Spinal cord (tissue), 9 donors: ENCODE measurements at regions not wholly inside any gene's neighbourhood (a gene's known extent, or its start where the extent isn't known, plus 50 kb on each side); places are given as distances from the start of the nearest gene placed in this dataset.
A peak's percentile ranks its signal among the peaks of the same experiment; 100 is the strongest.

Source experiments
- DNase-seq, 6 donors: peaks; one replicate each; pipeline versions ENCODE4 v3.0.0 to v3.0.0-alpha.2; 2013 to 2015; ENCODE audit warnings: low spot score in 6 of 6, low read depth in 4 of 6
- H3K27ac ChIP-seq: one replicate; pipeline ENCODE4 v1.5.1; 2013; ENCODE audit warnings: low read depth, low read length, control low read depth
- H3K27me3 ChIP-seq: one replicate; pipeline ENCODE4 v1.6.1; 2013; ENCODE audit warnings: low read length; ENCODE audit not compliant: control insufficient read depth, insufficient read depth
- H3K36me3 ChIP-seq: one replicate; pipeline ENCODE4 v1.6.1; 2013; ENCODE audit warnings: low read length; ENCODE audit not compliant: control insufficient read depth, insufficient read depth
- H3K4me1 ChIP-seq: one replicate; pipeline ENCODE4 v1.6.1; 2013; ENCODE audit warnings: low read length; ENCODE audit not compliant: control insufficient read depth, insufficient read depth
- H3K4me3 ChIP-seq: one replicate; pipeline ENCODE4 v1.5.1; 2013; ENCODE audit warnings: low read depth, low read length, control low read depth
- H3K9me3 ChIP-seq: one replicate; pipeline ENCODE4 v1.6.1; 2013; ENCODE audit warnings: low read length; ENCODE audit not compliant: control insufficient read depth, insufficient read depth
- WGBS: methylation state at CpG from one replicate; pipeline ENCODE4 v1.1.5; 2013; ENCODE audit warnings: missing lambda C conversion rate; ENCODE audit not compliant: insufficient coverage; 5-methylcytosine and 5-hydroxymethylcytosine counted together
- donor health status: healthy.

DNA sequence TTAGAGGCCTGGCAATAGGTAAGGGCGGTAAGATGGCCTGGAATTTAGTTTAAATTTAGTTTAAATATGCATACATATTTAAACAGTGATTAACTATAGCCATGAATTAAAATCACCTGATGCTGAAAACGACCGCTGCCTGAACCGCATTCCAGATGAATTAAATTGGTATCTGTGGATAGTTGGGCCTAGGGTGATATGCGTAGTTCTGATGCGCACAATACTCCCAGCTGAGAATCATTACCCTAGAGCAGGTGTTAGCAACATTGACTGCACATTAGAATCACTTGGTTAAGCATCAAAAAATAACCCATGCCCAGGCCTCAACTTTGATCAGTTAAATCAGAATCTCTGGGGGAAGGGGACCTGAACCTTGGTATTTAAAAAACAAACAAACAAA, 432.4 kb downstream of the GBA3 start:
- no peak overlapping the region for H3K4me3 ChIP-seq
- no CpG with 5 or more reads among the region's 6 CpGs for WGBS

GRCh38 chr4:23122666-23123400, 430.1 kb downstream of the GBA3 start:
- WGBS = no CpG with 5 or more reads among the region's 2 CpGs
- DNase-seq = no peak
- Histone ChIP-seq H3K9me3 (no peaks in the 10 kb centered on the region), H3K4me1 (no peaks in the 10 kb centered on the region), H3K27ac (no peak overlapping the region), H3K27me3 (no peaks in the 10 kb centered on the region), H3K4me3 (no peak overlapping the region), H3K36me3 (no peaks in the 10 kb centered on the region)

More for the DNA sequence above, 432.4 kb downstream of the GBA3 start:
- Histone ChIP-seq H3K4me1 (no peaks in the 10 kb centered on the region), H3K27ac (no peak overlapping the region), H3K36me3 (no peaks in the 10 kb centered on the region), H3K9me3 (no peaks in the 10 kb centered on the region), H3K27me3 (no peaks in the 10 kb centered on the region)
- peak in 1 of 6 donors; percentile 35 for DNase-seq

- DNase-seq = peak in 1 of 6 donors; percentile 35
- no peaks in the 10 kb centered on the region for H3K9me3 ChIP-seq
- 94% methylated on average over 1 of the region's 3 CpGs for WGBS
Observed at GRCh38 chr4:23120374-23120773, 427.6 kb downstream of the GBA3 start.

GRCh38 chr4:23117826-23118225, 425.1 kb downstream of the GBA3 start:
- no peak overlapping the region for H3K27ac ChIP-seq
- H3K36me3 ChIP-seq = no peaks in the 10 kb centered on the region
- H3K9me3 ChIP-seq = no peaks in the 10 kb centered on the region
- no peak for DNase-seq
- no peaks in the 10 kb centered on the region for H3K4me1 ChIP-seq
- no peak overlapping the region for H3K4me3 ChIP-seq
- H3K27me3 ChIP-seq = no peaks in the 10 kb centered on the region
- WGBS = no CpG with 5 or more reads among the region's 1 CpG

More at GRCh38 chr4:23120374-23120773, 427.6 kb downstream of the GBA3 start:
- no peaks in the 10 kb centered on the region for H3K36me3 ChIP-seq
- no peaks in the 10 kb centered on the region for H3K4me1 ChIP-seq
- no peak overlapping the region for H3K4me3 ChIP-seq
- H3K27me3 ChIP-seq = no peaks in the 10 kb centered on the region
- no peak overlapping the region for H3K27ac ChIP-seq

GRCh38 chr4:23114538-23114937, 421.8 kb downstream of the GBA3 start:
- Histone ChIP-seq H3K4me3 (no peak overlapping the region), H3K9me3 (no peaks in the 10 kb centered on the region), H3K27ac (no peak overlapping the region), H3K27me3 (no peaks in the 10 kb centered on the region), H3K4me1 (no peaks in the 10 kb centered on the region), H3K36me3 (no peaks in the 10 kb centered on the region)
- DNase-seq = no peak
- no CpG with 5 or more reads among the region's 1 CpG for WGBS

GRCh38 chr4:23113104-23113503, 420.4 kb downstream of the GBA3 start:
- Histone ChIP-seq H3K4me3 (no peak overlapping the region), H3K9me3 (no peaks in the 10 kb centered on the region), H3K27me3 (no peaks in the 10 kb centered on the region), H3K36me3 (no peaks in the 10 kb centered on the region), H3K27ac (no peak overlapping the region), H3K4me1 (no peaks in the 10 kb centered on the region)
- no peak for DNase-seq
- no CpG with 5 or more reads among the region's 2 CpGs for WGBS

- Histone ChIP-seq H3K36me3 (no peaks in the 10 kb centered on the region), H3K27me3 (no peaks in the 10 kb centered on the region), H3K4me1 (no peaks in the 10 kb centered on the region), H3K4me3 (no peak overlapping the region), H3K9me3 (no peaks in the 10 kb centered on the region), H3K27ac (no peak overlapping the region)
- DNase-seq = no peak
- no CpG with 5 or more reads among the region's 1 CpG for WGBS
Observed at GRCh38 chr4:23106516-23106915, 413.8 kb downstream of the GBA3 start.

DNA sequence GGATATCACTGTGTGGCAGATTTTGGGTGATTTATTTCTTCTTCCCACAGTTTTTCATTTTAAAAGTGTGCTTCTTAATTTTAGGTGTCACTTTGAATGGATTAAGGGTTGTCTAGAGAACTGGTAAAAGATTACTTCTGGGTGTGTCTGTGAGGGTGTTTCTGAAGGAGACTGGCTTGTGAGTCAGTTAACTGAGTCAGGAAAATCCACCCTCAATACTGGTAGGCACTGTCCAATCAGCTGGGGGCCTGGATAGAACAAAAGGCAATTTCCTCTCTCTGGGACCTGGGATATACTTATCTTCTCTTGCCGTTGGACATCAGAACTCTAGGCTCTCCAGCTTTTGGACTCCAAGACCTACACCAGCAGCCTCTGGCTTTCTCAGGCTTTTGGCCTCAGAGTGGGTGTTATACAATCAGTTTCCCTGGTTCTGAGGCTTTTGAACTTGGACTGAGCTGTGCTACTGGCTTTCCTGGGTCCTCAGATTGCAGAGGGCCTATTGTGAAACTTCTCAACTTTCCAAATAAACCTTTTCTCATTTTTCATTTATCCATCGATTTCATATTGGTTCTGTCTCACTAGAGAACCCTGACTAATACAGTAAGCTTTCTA, 413.1 kb downstream of the GBA3 start:
- no peak for DNase-seq
- 100% methylated on average over 1 of the region's 2 CpGs for WGBS
- H3K27me3 ChIP-seq = no peaks in the 10 kb centered on the region

DNA sequence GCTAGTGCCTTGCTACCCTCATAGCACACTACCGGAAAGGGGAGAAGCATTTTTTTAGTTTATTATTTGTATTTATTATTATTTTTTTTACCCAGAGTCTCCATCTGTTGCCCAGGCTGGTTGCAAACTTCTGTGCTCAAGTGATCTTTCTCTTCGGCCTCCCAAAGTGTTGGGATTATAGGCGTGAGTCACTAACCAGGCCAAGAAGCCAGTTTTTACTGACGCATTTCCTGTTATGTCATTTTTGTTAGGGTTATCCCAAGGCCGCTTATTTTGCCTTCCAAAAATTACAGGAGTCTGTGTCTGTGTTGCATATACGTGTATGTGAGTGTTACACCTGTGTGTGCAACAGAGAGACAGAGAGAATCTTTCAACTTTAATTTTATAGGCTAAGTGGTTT, 404.5 kb downstream of the GBA3 start:
- Histone ChIP-seq H3K27me3 (no peaks in the 10 kb centered on the region), H3K4me1 (no peaks in the 10 kb centered on the region), H3K9me3 (no peaks in the 10 kb centered on the region), H3K4me3 (no peak overlapping the region), H3K27ac (no peak overlapping the region), H3K36me3 (no peaks in the 10 kb centered on the region)
- no peak for DNase-seq
- WGBS = 94% methylated on average over 4 of the region's 6 CpGs

More for the DNA sequence above, 413.1 kb downstream of the GBA3 start:
- H3K36me3 ChIP-seq = no peaks in the 10 kb centered on the region
- no peaks in the 10 kb centered on the region for H3K9me3 ChIP-seq
- no peaks in the 10 kb centered on the region for H3K4me1 ChIP-seq
- no peak overlapping the region for H3K27ac ChIP-seq
- H3K4me3 ChIP-seq = no peak overlapping the region

DNA sequence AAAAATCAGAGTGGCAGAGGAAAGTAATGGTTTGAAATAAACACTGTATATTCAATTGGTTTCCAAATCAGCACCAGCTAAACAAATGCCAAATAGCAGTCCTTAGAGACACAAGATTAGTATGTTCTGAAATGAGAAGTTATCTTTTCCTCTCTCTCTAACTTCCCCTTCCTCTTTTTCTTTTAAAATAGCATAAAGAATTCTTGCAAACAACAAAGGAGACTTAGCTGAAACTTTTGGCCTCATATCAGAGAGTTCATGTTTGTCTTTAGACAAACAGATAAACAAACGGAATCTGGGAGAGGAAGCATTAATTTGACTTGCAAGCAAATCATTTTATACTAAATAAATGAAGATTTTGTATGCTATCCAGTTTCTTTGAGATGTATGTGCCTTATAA, 399.0 kb downstream of the GBA3 start:
- no peaks in the 10 kb centered on the region for H3K9me3 ChIP-seq
- H3K4me3 ChIP-seq = no peak overlapping the region
- no peak for DNase-seq
- no peaks in the 10 kb centered on the region for H3K36me3 ChIP-seq
- WGBS = no CpG with 5 or more reads among the region's 1 CpG
- H3K27me3 ChIP-seq = no peaks in the 10 kb centered on the region
- H3K4me1 ChIP-seq = no peaks in the 10 kb centered on the region
- no peak overlapping the region for H3K27ac ChIP-seq
